H1 (cell line): ENCODE measurements at regions not wholly inside any gene's neighbourhood (a gene's known extent, or its start where the extent isn't known, plus 50 kb on each side); places are given as distances from the start of the nearest gene placed in this dataset.

Experiments used
- ATF3 ChIP-seq: IDR thresholded peaks from 2 replicates; pipeline ENCODE4 v1.6.1; 2011; ENCODE audit warnings: low read depth, mild to moderate bottlenecking, low read length; ENCODE audit not compliant: insufficient read depth
- CBX5 ChIP-seq: fragments of 300-800, 300-1000 bp; sonication (generic); IDR thresholded peaks from 2 replicates; pipeline ENCODE4 v1.7.1; 2016; ENCODE audit warnings: antibody characterized with exemption, low read length, low read depth
- CBX8 ChIP-seq: fragments of 300-800, 300-1000 bp; sonication (generic); IDR thresholded peaks from 2 replicates; pipeline ENCODE4 v1.7.1; 2016; ENCODE audit warnings: low read depth, low read length, borderline replicate concordance
- CEBPB ChIP-seq: IDR thresholded peaks from 2 replicates; pipeline ENCODE4 v1.6.1; 2012; ENCODE audit warnings: low read depth, low read length
- CHD1 ChIP-seq: IDR thresholded peaks from 2 replicates; pipeline ENCODE4 v1.6.1; 2012; ENCODE audit warnings: low read depth, low read length, improper control_type of control experiment
- CHD2 ChIP-seq: IDR thresholded peaks from 2 replicates; pipeline ENCODE4 v1.6.1; 2012; ENCODE audit warnings: low read length, improper control_type of control experiment
- CREB1 ChIP-seq: IDR thresholded peaks from 2 replicates; pipeline ENCODE4 v1.6.1; 2012; ENCODE audit warnings: inconsistent platforms
- CTBP2 ChIP-seq: IDR thresholded peaks from 2 replicates; pipeline ENCODE4 v1.7.0; 2011; ENCODE audit warnings: borderline replicate concordance, mild to moderate bottlenecking, moderate library complexity, mixed read lengths, low read length; ENCODE audit not compliant: insufficient read depth, insufficient read length
- FOSL1 ChIP-seq: IDR thresholded peaks from 2 replicates; pipeline ENCODE4 v1.6.1; 2011; ENCODE audit warnings: mild to moderate bottlenecking, low read depth, low read length, moderate library complexity; ENCODE audit not compliant: insufficient read depth
- GTF2F1 ChIP-seq: IDR thresholded peaks from 2 replicates; pipeline ENCODE4 v1.6.1; 2012; ENCODE audit warnings: low read depth, low read length, improper control_type of control experiment, borderline replicate concordance
- HDAC2 ChIP-seq, 2 experiments: fragments of 300-600 bp in 1 of 2; sonication (generic) in 1 of 2; IDR thresholded peaks; 2 replicates each; pipeline ENCODE4 v1.6.1; 2011 to 2012; ENCODE audit warnings: low read depth in 2 of 2, low read length in 2 of 2, mild to moderate bottlenecking in 2 of 2, moderate library complexity in 2 of 2, borderline replicate concordance in 1 of 2, inconsistent platforms in 1 of 2
- HDAC6 ChIP-seq: IDR thresholded peaks from one replicate; pipeline ENCODE4 v1.7.1; 2012; ENCODE audit warnings: low read depth, mild to moderate bottlenecking, inconsistent platforms, low read length, moderate library complexity
- KDM5A ChIP-seq: fragments of 200-600 bp; IDR thresholded peaks from 2 replicates; pipeline ENCODE4 v1.7.1; 2012; ENCODE audit warnings: mild to moderate bottlenecking, low read length, inconsistent platforms, mixed read lengths
- NANOG ChIP-seq: IDR thresholded peaks from 2 replicates; pipeline ENCODE4 v1.6.1; 2011; ENCODE audit warnings: low read length, low read depth, mild to moderate bottlenecking, inconsistent platforms; ENCODE audit not compliant: insufficient read depth, poor library complexity, severe bottlenecking
- POLR2A ChIP-seq, 2 experiments: IDR thresholded peaks; 1 replicate in 1 of 2; 2 replicates in 1 of 2; pipeline ENCODE4 v1.6.1; 2011; ENCODE audit warnings: low read depth in 2 of 2, low read length in 2 of 2, mild to moderate bottlenecking in 2 of 2; ENCODE audit errors: control extremely low read depth in 1 of 2
- POLR2AphosphoS5 ChIP-seq: IDR thresholded peaks from 2 replicates; pipeline ENCODE4 v1.6.1; 2011; ENCODE audit warnings: low read depth, low read length
- RAD21 ChIP-seq, 2 experiments: IDR thresholded peaks in 1 of 2; conservative IDR thresholded peaks in 1 of 2; 2 replicates each; pipeline ENCODE4 v1.6.1; 2011; ENCODE audit warnings: low read depth in 2 of 2, low read length in 2 of 2, improper control_type of control experiment in 1 of 2, inconsistent platforms in 1 of 2, mild to moderate bottlenecking in 1 of 2, moderate library complexity in 1 of 2
- RNF2 ChIP-seq: fragments of 200-900, 300-1000 bp; sonication (generic); IDR thresholded peaks from 2 replicates; pipeline ENCODE4 v1.7.1; 2016; ENCODE audit warnings: borderline replicate concordance, low read depth, mild to moderate bottlenecking, antibody characterized with exemption, low read length; ENCODE audit not compliant: poor library complexity, severe bottlenecking; ENCODE audit errors: missing control alignments
- RXRA ChIP-seq: IDR thresholded peaks from 2 replicates; pipeline ENCODE4 v1.6.1; 2011; ENCODE audit warnings: low read depth, mild to moderate bottlenecking, low read length, moderate library complexity; ENCODE audit not compliant: insufficient read depth
- SAP30 ChIP-seq: fragments of 300-600 bp; sonication (generic); IDR thresholded peaks from 2 replicates; pipeline ENCODE4 v1.7.1; 2012; ENCODE audit warnings: low read length, moderate library complexity, mild to moderate bottlenecking, inconsistent platforms; ENCODE audit not compliant: insufficient read depth, insufficient replicate concordance
- SP1 ChIP-seq: IDR thresholded peaks from 2 replicates; pipeline ENCODE4 v1.6.1; 2011; ENCODE audit warnings: low read depth, low read length
- SP4 ChIP-seq: IDR thresholded peaks from 2 replicates; pipeline ENCODE4 v1.6.1; 2012; ENCODE audit warnings: low read length, inconsistent platforms
- TAF1 ChIP-seq: IDR thresholded peaks from 2 replicates; pipeline ENCODE4 v1.6.1; 2011; ENCODE audit warnings: mild to moderate bottlenecking, low read depth, low read length
- TAF7 ChIP-seq: optimal IDR thresholded peaks from 2 replicates; pipeline ENCODE3; 2011; ENCODE audit warnings: low read depth, mild to moderate bottlenecking, inconsistent platforms, low read length, moderate library complexity, borderline replicate concordance
- TCF12 ChIP-seq: IDR thresholded peaks from 2 replicates; pipeline ENCODE4 v1.6.1; 2011; ENCODE audit warnings: low read depth, mild to moderate bottlenecking, low read length

DNA sequence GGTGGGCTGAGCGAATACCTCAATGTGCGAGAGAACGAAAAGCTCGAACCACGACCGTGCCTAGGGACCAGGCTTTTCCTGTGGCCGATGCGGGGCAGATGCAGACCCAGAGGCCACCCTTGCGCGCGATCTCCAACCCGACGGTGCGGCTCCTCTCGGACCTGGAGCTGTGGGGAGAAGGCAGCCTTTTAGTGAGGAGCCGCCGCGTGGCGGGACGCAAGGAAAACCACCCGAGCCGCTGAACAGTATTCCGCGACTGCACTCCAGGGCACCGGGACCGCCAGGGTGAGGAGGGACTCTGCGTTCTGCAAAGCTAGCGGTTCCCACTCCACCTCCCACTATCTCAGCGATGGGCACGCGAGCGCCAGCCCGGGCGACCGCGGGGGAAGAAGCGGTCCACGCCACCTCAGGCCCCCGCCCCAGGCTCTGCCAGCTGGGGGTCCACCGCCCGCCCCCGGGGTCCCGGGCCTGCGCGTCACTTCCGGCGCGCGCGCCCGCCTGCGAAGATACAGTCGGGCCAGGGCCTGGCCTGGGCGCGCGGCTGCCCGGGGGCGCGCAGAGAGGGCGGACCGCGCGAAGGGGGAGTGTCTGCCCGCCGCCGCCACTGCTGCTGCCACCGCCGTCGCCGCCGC is 66.5 kb upstream of the PRKACB start (continued):
- TF ChIP-seq ATF3: no peak
- no peak for TF ChIP-seq KDM5A
- no peak for TF ChIP-seq RXRA
- no peak for TF ChIP-seq GTF2F1
- peak in 1 of 2 experiments; percentile 90; a peak in 2 of 3 replicates for TF ChIP-seq POLR2A (IDR thresholded peaks at IDR 0.05; ENCODE audit: control extremely low read depth in 1 of 2, low read depth in 2 of 2, low read length in 2 of 2)
- peak; percentile 87 for TF ChIP-seq CREB1
- no peak for TF ChIP-seq RNF2
- TF ChIP-seq CTBP2: peak; percentile 58
- TF ChIP-seq CHD1: no peak
- no peak for TF ChIP-seq HDAC6
- TF ChIP-seq TCF12: no peak
- no peak for TF ChIP-seq SP1
- peak; percentile 63; the same call in 1 of the 2 replicates for TF ChIP-seq TAF1
- TF ChIP-seq HDAC2 (IDR thresholded peaks at IDR 0.05; ENCODE audit: borderline replicate concordance in 1 of 2, low read depth in 2 of 2, low read length in 2 of 2): peak in 1 of 2 experiments; percentile 78; a peak in 1 of 4 replicates
- no peak for TF ChIP-seq RAD21 (IDR thresholded peaks at IDR 0.05 in 1 of 2, conservative IDR thresholded peaks at IDR 0.05 in 1 of 2; ENCODE audit: low read depth in 2 of 2, low read length in 2 of 2)
- TF ChIP-seq POLR2AphosphoS5: peak; percentile 65
- TF ChIP-seq CHD2: no peak
- TF ChIP-seq TAF7: no peak
- TF ChIP-seq CBX8: no peak
- TF ChIP-seq SP4: no peak
- TF ChIP-seq CEBPB: no peak
- TF ChIP-seq NANOG: no peak
- no peak for TF ChIP-seq CBX5
- TF ChIP-seq SAP30: no peak
- TF ChIP-seq FOSL1: no peak
